ENCODE measurements at regions not wholly inside any gene's neighbourhood (a gene's known extent, or its start where the extent isn't known, plus 50 kb on each side); places are given as distances from the start of the nearest gene placed in this dataset.

- DNase-seq = no peak
These were observed 170.3 kb upstream of the HNRNPA3 start for GRCh38 chr2:177042311-177042710.

- no peak for DNase-seq
These were observed 167.9 kb upstream of the HNRNPA3 start for GRCh38 chr2:177044671-177045070.

GRCh38 chr2:177048981-177049380 lies 163.6 kb upstream of the HNRNPA3 start:
- no peak for DNase-seq

- no peak for DNase-seq
These were observed 161.3 kb upstream of the HNRNPA3 start for GRCh38 chr2:177051278-177051677.

GRCh38 chr2:177052471-177052870 lies 160.1 kb upstream of the HNRNPA3 start:
- no peak for DNase-seq

- DNase-seq = no peak
These were observed 159.6 kb upstream of the HNRNPA3 start for GRCh38 chr2:177053038-177053437.

GRCh38 chr2:177053716-177054115 lies 158.9 kb upstream of the HNRNPA3 start:
- no peak for DNase-seq

GRCh38 chr2:177056481-177056929 lies 156.1 kb upstream of the HNRNPA3 start:
- no peak for DNase-seq

GRCh38 chr2:177058747-177059146 lies 153.8 kb upstream of the HNRNPA3 start:
- no peak for DNase-seq

GRCh38 chr2:177059293-177059692 lies 153.3 kb upstream of the HNRNPA3 start:
- no peak for DNase-seq

- DNase-seq = no peak
These were observed 149.3 kb upstream of the HNRNPA3 start for GRCh38 chr2:177063331-177063730.

- no peak for DNase-seq
These were observed 148.2 kb upstream of the HNRNPA3 start for GRCh38 chr2:177064422-177064821.

GRCh38 chr2:177068967-177069366 lies 143.6 kb upstream of the HNRNPA3 start:
- DNase-seq = no peak

- DNase-seq = no peak
These were observed 140.5 kb upstream of the HNRNPA3 start for GRCh38 chr2:177072090-177072489.

GRCh38 chr2:177073611-177074010 lies 139.0 kb upstream of the HNRNPA3 start:
- no peak for DNase-seq

GRCh38 chr2:177074099-177074710 lies 138.4 kb upstream of the HNRNPA3 start:
- DNase-seq = no peak

- DNase-seq = no peak
These were observed 137.3 kb upstream of the HNRNPA3 start for GRCh38 chr2:177075254-177075653.

- no peak for DNase-seq
These were observed 135.9 kb upstream of the HNRNPA3 start for GRCh38 chr2:177076636-177077179.

- no peak for DNase-seq
These were observed 134.8 kb upstream of the HNRNPA3 start for GRCh38 chr2:177077778-177078177.

GRCh38 chr2:177078416-177078815 lies 134.2 kb upstream of the HNRNPA3 start:
- DNase-seq = no peak

GRCh38 chr2:177078855-177079254 lies 133.7 kb upstream of the HNRNPA3 start:
- DNase-seq = no peak

GRCh38 chr2:177080746-177081284 lies 131.8 kb upstream of the HNRNPA3 start:
- no peak for DNase-seq

GRCh38 chr2:177084607-177085006 lies 128.0 kb upstream of the HNRNPA3 start:
- no peak for DNase-seq

- no peak for DNase-seq
These were observed 124.1 kb upstream of the HNRNPA3 start for GRCh38 chr2:177088529-177088928.

GRCh38 chr2:177090967-177091366 lies 121.6 kb upstream of the HNRNPA3 start:
- no peak for DNase-seq

Measured in NCI-H1436 (cell line).